ENCODE measurements at regions not wholly inside any gene's neighbourhood (a gene's known extent, or its start where the extent isn't known, plus 50 kb on each side); places are given as distances from the start of the nearest gene placed in this dataset.
"Not testable (repeated sequence)": the region's sequence is repeated elsewhere in the genome, so short reads cannot be mapped to it uniquely, and the experiment has no call there.

- DNase-seq (ENCODE audit: low spot score); H3K27me3 ChIP-seq (replicated peaks; ENCODE audit: insufficient read depth); H3K4me3 ChIP-seq; H3K4me1 ChIP-seq (replicated peaks); H3K9me3 ChIP-seq; intact Hi-C loops (cut with DNase I); H3K36me3 ChIP-seq: not testable (repeated sequence)
- 61% methylated on average over 8 of the region's 10 CpGs for WGBS
- peak overlapping the region; percentile 92 for H3K27ac ChIP-seq
These were observed 51.7 kb downstream of the PPIAL4C start for GRCh38 chr1:149635290-149635899.

- Histone ChIP-seq H3K4me3 (peak overlapping the region; percentile 46 to 47), H3K27ac (peak overlapping the region; percentile 92)
- peak; percentile 62 for TF ChIP-seq POLR2AphosphoS5 (IDR thresholded peaks at IDR 0.05)
- H3K4me1 ChIP-seq (replicated peaks); H3K9me3 ChIP-seq; intact Hi-C loops (cut with DNase I); H3K27me3 ChIP-seq (replicated peaks; ENCODE audit: insufficient read depth); H3K36me3 ChIP-seq: not testable (repeated sequence)
- WGBS = under 1% methylated on average over 40 of the region's 41 CpGs
- DNase-seq (ENCODE audit: low spot score) = peak; percentile 82
These were observed 52.9 kb downstream of the PPIAL4C start for GRCh38 chr1:149636286-149637122.

- H3K4me3 ChIP-seq; H3K27me3 ChIP-seq (replicated peaks; ENCODE audit: insufficient read depth); H3K9me3 ChIP-seq; intact Hi-C loops (cut with DNase I); H3K36me3 ChIP-seq; H3K27ac ChIP-seq; H3K4me1 ChIP-seq (replicated peaks); DNase-seq (ENCODE audit: low spot score): not testable (repeated sequence)
- WGBS = 94% methylated on average over 8 of the region's 8 CpGs
These were observed 54.8 kb downstream of the PPIAL4C start for GRCh38 chr1:149638481-149638880.

- H3K9me3 ChIP-seq; H3K4me1 ChIP-seq (replicated peaks); H3K27ac ChIP-seq; intact Hi-C loops (cut with DNase I); H3K36me3 ChIP-seq; H3K27me3 ChIP-seq (replicated peaks; ENCODE audit: insufficient read depth); DNase-seq (ENCODE audit: low spot score); H3K4me3 ChIP-seq: not testable (repeated sequence)
- 94% methylated on average over 24 of the region's 31 CpGs for WGBS
These were observed 55.4 kb downstream of the PPIAL4C start for GRCh38 chr1:149638901-149639658.

GRCh38 chr1:149641179-149641578 lies 57.5 kb downstream of the PPIAL4C start:
- H3K4me1 ChIP-seq (replicated peaks); H3K27me3 ChIP-seq (replicated peaks; ENCODE audit: insufficient read depth); intact Hi-C loops (cut with DNase I); H3K4me3 ChIP-seq; DNase-seq (ENCODE audit: low spot score); H3K9me3 ChIP-seq; H3K27ac ChIP-seq; H3K36me3 ChIP-seq: not testable (repeated sequence)
- 76% methylated on average over 4 of the region's 4 CpGs for WGBS

GRCh38 chr1:149644818-149645217 lies 61.2 kb downstream of the PPIAL4C start:
- H3K9me3 ChIP-seq; H3K4me3 ChIP-seq; H3K27ac ChIP-seq; intact Hi-C loops (cut with DNase I); H3K4me1 ChIP-seq (replicated peaks); H3K27me3 ChIP-seq (replicated peaks; ENCODE audit: insufficient read depth); H3K36me3 ChIP-seq; DNase-seq (ENCODE audit: low spot score): not testable (repeated sequence)
- WGBS = 43% methylated on average over 1 of the region's 1 CpG

GRCh38 chr1:149646360-149647017 lies 62.8 kb downstream of the PPIAL4C start:
- H3K9me3 ChIP-seq; DNase-seq (ENCODE audit: low spot score); H3K27ac ChIP-seq; H3K4me1 ChIP-seq (replicated peaks); H3K27me3 ChIP-seq (replicated peaks; ENCODE audit: insufficient read depth); H3K36me3 ChIP-seq; intact Hi-C loops (cut with DNase I): not testable (repeated sequence)
- peak overlapping the region; percentile 25 to 27 for H3K4me3 ChIP-seq
- 7% methylated on average over 9 of the region's 37 CpGs for WGBS

GRCh38 chr1:149647018-149647373 lies 63.3 kb downstream of the PPIAL4C start:
- 10% methylated on average over 13 of the region's 20 CpGs for WGBS
- intact Hi-C loops (cut with DNase I); DNase-seq (ENCODE audit: low spot score): not testable (repeated sequence)

GRCh38 chr1:149657750-149658149 lies 74.1 kb downstream of the PPIAL4C start:
- H3K4me1 ChIP-seq (replicated peaks); H3K4me3 ChIP-seq; H3K9me3 ChIP-seq; intact Hi-C loops (cut with DNase I); DNase-seq (ENCODE audit: low spot score); H3K27ac ChIP-seq; H3K27me3 ChIP-seq (replicated peaks; ENCODE audit: insufficient read depth); H3K36me3 ChIP-seq: not testable (repeated sequence)
- WGBS = 96% methylated on average over 4 of the region's 4 CpGs

More at GRCh38 chr1:149647018-149647373, 63.3 kb downstream of the PPIAL4C start:
- H3K4me3 ChIP-seq = peak overlapping the region; percentile 25 to 27
- not testable (repeated sequence) for H3K27ac ChIP-seq; H3K27me3 ChIP-seq (replicated peaks; ENCODE audit: insufficient read depth); H3K9me3 ChIP-seq; H3K36me3 ChIP-seq; H3K4me1 ChIP-seq (replicated peaks)

- H3K4me3 ChIP-seq; H3K9me3 ChIP-seq; H3K4me1 ChIP-seq (replicated peaks); intact Hi-C loops (cut with DNase I); DNase-seq (ENCODE audit: low spot score); H3K27ac ChIP-seq; H3K36me3 ChIP-seq; H3K27me3 ChIP-seq (replicated peaks; ENCODE audit: insufficient read depth): not testable (repeated sequence)
- 71% methylated on average over 2 of the region's 5 CpGs for WGBS
These were observed 74.5 kb downstream of the PPIAL4C start for GRCh38 chr1:149658175-149658574.

GRCh38 chr1:149664624-149665023 lies 81.0 kb downstream of the PPIAL4C start:
- H3K27me3 ChIP-seq (replicated peaks; ENCODE audit: insufficient read depth); H3K36me3 ChIP-seq; H3K27ac ChIP-seq; H3K9me3 ChIP-seq; H3K4me3 ChIP-seq; H3K4me1 ChIP-seq (replicated peaks); intact Hi-C loops (cut with DNase I); DNase-seq (ENCODE audit: low spot score): not testable (repeated sequence)
- no CpG with 5 or more reads among the region's 2 CpGs for WGBS

GRCh38 chr1:149665033-149665432 lies 81.4 kb downstream of the PPIAL4C start:
- H3K4me3 ChIP-seq; H3K27ac ChIP-seq; intact Hi-C loops (cut with DNase I); H3K4me1 ChIP-seq (replicated peaks); H3K9me3 ChIP-seq; H3K36me3 ChIP-seq; DNase-seq (ENCODE audit: low spot score); H3K27me3 ChIP-seq (replicated peaks; ENCODE audit: insufficient read depth): not testable (repeated sequence)
